Inflammatory macrophage treated with lipopolysaccharide for 4 hours (primary cell): ENCODE measurements at regions not wholly inside any gene's neighbourhood (a gene's known extent, or its start where the extent isn't known, plus 50 kb on each side); places are given as distances from the start of the nearest gene placed in this dataset.

ENCODE experiments used
- DNase-seq: peaks from one replicate; pipeline ENCODE4 v3.0.0-alpha.2; 2020

GRCh38 chr4:137626942-137627738 is 94.8 kb upstream of the PCDH18 start:
- no peak for DNase-seq

DNA sequence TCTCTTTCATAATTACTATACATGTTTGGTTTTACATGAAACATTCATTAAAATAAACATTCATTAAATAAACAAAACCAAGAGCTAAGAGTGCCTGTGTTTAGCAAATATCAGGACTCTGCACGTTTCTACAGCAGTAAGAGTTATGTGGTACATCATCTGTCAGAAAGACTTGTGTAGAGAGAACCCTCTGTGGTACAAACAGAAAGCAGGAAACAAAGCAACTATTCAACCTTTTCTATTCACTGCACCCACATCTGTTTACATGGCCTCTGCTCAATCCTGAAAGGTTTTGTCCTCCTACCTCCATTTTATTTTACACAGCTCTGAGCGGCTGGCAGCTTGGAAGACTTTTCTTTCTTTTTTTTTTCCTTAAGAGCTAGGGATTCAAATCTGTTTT is 90.7 kb upstream of the PCDH18 start:
- no peak for DNase-seq

- no peak for DNase-seq
Measured at GRCh38 chr4:137621056-137621455, 88.8 kb upstream of the PCDH18 start.

DNA sequence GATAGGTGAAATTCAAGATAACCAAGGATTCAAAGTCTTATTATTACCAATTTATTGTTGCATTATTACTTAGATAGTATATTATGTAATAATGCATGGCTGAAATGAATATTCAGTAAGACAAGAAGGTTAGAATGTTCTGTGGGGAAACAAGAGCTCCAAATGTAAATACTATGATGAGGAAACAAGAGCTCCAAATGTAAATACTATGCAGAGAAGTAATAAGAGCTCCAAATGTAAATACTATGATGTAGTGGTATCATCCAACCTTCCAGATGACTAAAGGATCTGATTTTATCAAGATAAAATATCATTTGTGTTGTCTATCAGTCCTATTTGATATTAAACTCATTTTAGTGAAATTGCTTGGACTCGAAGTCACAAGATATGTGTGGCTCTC is 82.2 kb upstream of the PCDH18 start:
- no peak for DNase-seq

DNA sequence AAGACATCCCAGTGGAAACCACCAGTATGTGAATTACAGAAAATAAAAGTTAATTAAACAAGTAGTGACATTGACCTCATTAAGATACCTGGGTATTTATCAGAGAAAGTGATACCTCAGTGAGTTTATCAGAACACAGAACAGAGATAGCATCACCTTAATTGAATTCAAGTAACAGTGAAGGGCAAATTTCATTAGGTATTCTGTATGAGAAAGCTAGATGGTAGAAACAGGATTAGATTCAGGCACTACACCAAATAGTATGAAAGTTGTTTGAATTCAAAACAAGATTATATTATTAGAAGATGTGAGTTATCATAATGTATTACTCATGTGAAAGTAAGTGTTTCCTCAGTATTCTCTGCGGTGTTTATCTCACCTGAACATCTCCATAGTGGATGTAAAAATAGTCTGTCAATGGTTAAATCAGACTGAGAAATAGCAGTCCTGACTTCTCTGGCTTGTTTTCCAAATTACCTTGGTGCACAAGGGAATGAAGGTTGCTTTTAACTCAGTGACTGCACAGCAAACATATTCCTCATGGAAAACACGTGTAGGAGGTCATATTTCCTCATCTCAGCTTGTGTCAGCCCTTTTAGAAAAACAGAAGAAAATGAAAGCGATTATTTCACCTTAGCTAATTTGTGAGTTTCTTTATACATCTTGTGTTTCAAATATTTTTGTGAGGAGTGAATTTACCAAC is 79.9 kb upstream of the PCDH18 start:
- no peak for DNase-seq

DNA sequence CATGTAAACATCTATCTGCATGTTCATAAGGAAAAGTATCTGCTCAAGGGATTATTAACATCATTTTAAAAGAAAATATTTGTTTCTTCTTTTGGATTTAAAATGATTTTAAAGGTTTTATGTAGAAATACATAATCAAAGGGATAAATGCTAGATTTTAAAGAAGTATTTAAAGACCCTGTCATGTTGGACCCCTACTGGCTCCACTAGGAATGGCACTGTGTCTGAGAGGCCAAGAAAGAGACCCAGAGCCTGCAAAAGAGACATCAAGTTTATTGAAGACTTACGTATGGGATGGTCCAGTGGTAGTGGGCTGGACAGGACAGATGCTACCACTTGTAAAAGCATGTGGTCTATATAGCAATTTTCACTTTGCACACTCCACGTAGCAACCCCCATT is 78.7 kb upstream of the PCDH18 start:
- no peak for DNase-seq

DNA sequence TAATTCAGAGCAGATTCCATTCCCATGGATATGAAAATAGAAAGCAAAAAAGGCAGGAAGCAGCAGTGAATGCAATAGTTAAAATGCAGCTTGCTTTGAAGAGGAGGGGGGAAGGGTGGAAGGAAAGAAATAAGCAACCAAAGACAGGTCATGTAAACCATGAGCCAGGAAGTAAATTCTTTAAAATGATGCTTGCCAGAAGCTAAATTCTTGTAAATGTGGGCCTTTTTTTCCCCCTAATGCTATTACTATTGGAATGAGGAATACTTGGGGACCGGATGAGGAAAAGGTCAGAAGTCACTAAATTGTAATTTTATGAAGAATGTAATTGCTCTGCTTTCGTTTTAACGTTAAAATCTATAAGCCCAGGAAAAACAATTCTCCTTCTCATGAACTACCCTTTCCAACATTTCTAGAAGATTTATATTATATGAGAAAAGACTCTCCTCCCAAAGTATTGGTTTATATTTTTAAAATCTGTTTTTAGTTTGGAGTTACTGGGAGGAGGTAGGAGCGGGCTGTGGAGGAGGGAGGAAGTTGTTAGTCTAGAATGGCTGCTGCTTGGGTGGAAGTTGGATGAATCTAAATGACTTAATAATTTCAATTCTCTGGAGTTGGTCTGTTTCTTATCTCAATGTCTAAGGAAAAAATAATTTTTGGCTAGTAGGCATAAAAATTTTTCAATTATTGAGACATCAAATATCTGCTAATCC is 77.6 kb upstream of the PCDH18 start:
- DNase-seq, result no peak

- DNase-seq, result no peak
Measured at GRCh38 chr4:137608085-137608484, 75.8 kb upstream of the PCDH18 start.

GRCh38 chr4:137602436-137602835 is 70.1 kb upstream of the PCDH18 start:
- no peak for DNase-seq

DNA sequence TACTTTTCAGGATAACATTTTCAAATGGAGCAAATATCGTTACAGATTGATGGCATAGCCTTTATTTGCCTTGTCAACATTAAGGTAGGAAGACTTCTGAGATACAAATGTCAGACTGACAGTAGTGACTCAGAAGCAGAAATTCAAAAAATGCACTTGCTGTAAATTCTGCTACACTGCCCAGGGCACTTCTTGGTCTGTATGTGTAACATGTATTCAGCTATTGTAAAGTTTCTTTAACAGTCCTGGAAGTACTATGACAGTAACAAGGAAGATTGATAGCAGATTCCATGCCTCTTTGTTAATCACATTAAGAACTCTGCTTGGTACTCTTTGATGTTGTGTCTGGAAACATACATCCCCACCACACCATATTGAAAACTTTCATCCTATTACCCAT is 69.6 kb upstream of the PCDH18 start:
- DNase-seq, result no peak

DNA sequence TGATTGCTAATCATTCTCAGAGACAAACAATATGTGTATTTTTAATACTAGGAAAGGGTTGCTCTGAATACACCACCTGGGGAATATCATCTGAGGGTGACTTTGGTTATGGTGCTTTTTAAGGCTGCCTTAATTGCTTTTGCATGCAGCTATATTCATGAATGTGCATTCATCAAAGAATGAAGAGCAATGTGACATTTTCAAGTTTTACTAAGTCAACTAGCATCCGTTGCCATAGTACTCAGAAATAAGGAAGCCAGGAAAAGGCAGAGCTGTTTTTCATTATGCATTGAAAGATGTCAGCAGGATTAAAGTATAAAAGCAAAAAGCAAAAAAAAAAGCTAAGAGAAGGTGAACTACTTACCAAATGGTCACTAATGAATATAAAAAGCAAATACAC is 67.4 kb upstream of the PCDH18 start:
- no peak for DNase-seq

GRCh38 chr4:137597752-137598430 is 65.6 kb upstream of the PCDH18 start:
- DNase-seq, result no peak

GRCh38 chr4:137587796-137588195 is 55.5 kb upstream of the PCDH18 start:
- no peak for DNase-seq

- DNase-seq, result no peak
Measured at GRCh38 chr4:137583671-137584070, 51.4 kb upstream of the PCDH18 start.
